GM21723 (cell line): ENCODE measurements at regions not wholly inside any gene's neighbourhood (a gene's known extent, or its start where the extent isn't known, plus 50 kb on each side); places are given as distances from the start of the nearest gene placed in this dataset.
"Not testable (repeated sequence)": the region's sequence is repeated elsewhere in the genome, so short reads cannot be mapped to it uniquely, and the experiment has no call there.

Source experiments
- ATAC-seq: cut with Tn5 transposase; IDR thresholded peaks from one replicate; pipeline ENCODE4 v1.9.1; 2021; ENCODE audit warnings: mild to moderate bottlenecking, moderate library complexity; ENCODE audit not compliant: unreplicated experiment

- ATAC-seq, result no peak
Observed at GRCh38 chr6:14582749-14583148, 465.2 kb downstream of the CD83 start.

GRCh38 chr6:14583826-14584225 lies 466.3 kb downstream of the CD83 start:
- ATAC-seq, result no peak

- ATAC-seq, result no peak
Observed at GRCh38 chr6:14584450-14584849, 466.9 kb downstream of the CD83 start.

GRCh38 chr6:14585689-14586088 lies 468.1 kb downstream of the CD83 start:
- ATAC-seq, result no peak

GRCh38 chr6:14589175-14589574 lies 471.6 kb downstream of the CD83 start:
- no peak for ATAC-seq

- no peak for ATAC-seq
Observed at GRCh38 chr6:14590586-14590985, 473.0 kb downstream of the CD83 start.

- ATAC-seq, result no peak
Observed at GRCh38 chr6:14591998-14592397, 474.4 kb downstream of the CD83 start.

- ATAC-seq, result no peak
Observed at GRCh38 chr6:14593286-14593685, 475.7 kb downstream of the CD83 start.

GRCh38 chr6:14595751-14596150 lies 478.2 kb downstream of the CD83 start:
- ATAC-seq, result no peak

- ATAC-seq, result no peak
Observed at GRCh38 chr6:14596410-14596809, 478.8 kb downstream of the CD83 start.

- no peak for ATAC-seq
Observed at GRCh38 chr6:14597090-14597489, 479.5 kb downstream of the CD83 start.

- no peak for ATAC-seq
Observed at GRCh38 chr6:14598017-14598864, 480.7 kb downstream of the CD83 start.

GRCh38 chr6:14600306-14600705 lies 482.7 kb downstream of the CD83 start:
- ATAC-seq, result not testable (repeated sequence)

- ATAC-seq, result no peak
Observed at GRCh38 chr6:14601490-14601889, 483.9 kb downstream of the CD83 start.

- no peak for ATAC-seq
Observed at GRCh38 chr6:14606353-14606752, 488.8 kb downstream of the CD83 start.

GRCh38 chr6:14610141-14610540 lies 492.6 kb downstream of the CD83 start:
- ATAC-seq, result no peak

GRCh38 chr6:14612016-14612980 lies 494.7 kb downstream of the CD83 start:
- no peak for ATAC-seq

- no peak for ATAC-seq
Observed at GRCh38 chr6:14614631-14615030, 497.1 kb downstream of the CD83 start.

- ATAC-seq, result no peak
Observed at GRCh38 chr6:14616656-14617055, 499.1 kb downstream of the CD83 start.

- no peak for ATAC-seq
Observed at GRCh38 chr6:14618759-14619418, 501.3 kb downstream of the CD83 start.

- ATAC-seq, result no peak
Observed at GRCh38 chr6:14619419-14619781, 501.8 kb downstream of the CD83 start.
